ENCODE measurements at regions not wholly inside any gene's neighbourhood (a gene's known extent, or its start where the extent isn't known, plus 50 kb on each side); places are given as distances from the start of the nearest gene placed in this dataset.

DNA sequence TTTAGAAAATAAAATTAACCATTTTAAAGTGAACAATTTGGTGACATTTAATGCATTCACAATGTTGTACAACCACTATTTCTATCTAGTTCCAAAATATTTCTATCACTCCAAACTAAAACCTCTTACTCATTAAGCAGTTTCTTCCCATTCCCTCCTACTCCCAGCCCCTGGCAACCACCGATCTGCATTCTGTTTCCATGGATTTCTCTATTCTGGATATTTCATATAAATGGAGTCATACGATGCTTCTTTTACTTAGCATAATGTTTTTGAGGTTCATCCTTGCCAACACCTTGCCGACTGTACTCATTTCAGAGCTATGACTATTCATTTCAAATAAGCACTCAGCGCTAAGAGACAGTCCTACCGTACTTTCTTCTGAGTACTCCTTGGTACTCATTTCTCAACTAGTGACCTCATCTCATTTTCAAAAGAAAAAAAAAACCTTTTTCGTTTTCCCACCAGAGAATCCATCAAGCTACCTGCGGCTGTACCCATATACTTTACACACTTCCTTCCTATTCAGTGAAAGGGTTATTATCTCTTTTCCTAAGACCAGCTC, 259.2 kb downstream of the UTRN start:
- no peak overlapping the region for H4K5ac ChIP-seq (ENCODE audit: low read length)
- WGBS (ENCODE audit: extremely low coverage, insufficient coverage, low lambda C conversion rate) = no CpG with 5 or more reads among the region's 7 CpGs
- no peak overlapping the region for H3K4me3 ChIP-seq (ENCODE audit: low read length)
- H2BK120ac ChIP-seq (ENCODE audit: low read depth, low read length) = no peak overlapping the region
- no peaks in the 10 kb centered on the region for H3K36me3 ChIP-seq (ENCODE audit: control insufficient read depth, insufficient read depth, low read length)
- H3K79me2 ChIP-seq (ENCODE audit: control insufficient read depth, insufficient read depth, low read length) = no peaks in the 10 kb centered on the region
- DNase-seq = no peak
- H4K8ac ChIP-seq (ENCODE audit: low read depth, low read length) = no peak overlapping the region
- no peak overlapping the region for H3K9ac ChIP-seq (ENCODE audit: low read length)
- no peak overlapping the region for H3K4ac ChIP-seq (ENCODE audit: low read depth, low read length)
- H3K4me2 ChIP-seq (ENCODE audit: low read length) = no peak overlapping the region
- no peak overlapping the region for H2AK5ac ChIP-seq (ENCODE audit: low read length)
- no peak overlapping the region for H3K18ac ChIP-seq (ENCODE audit: low read length)
- no peak overlapping the region for H3K56ac ChIP-seq (ENCODE audit: low read length)
- H3K79me1 ChIP-seq (ENCODE audit: low read length) = no peaks in the 10 kb centered on the region
- no peak overlapping the region for H3K27ac ChIP-seq (ENCODE audit: low read depth, low read length)
- H2BK5ac ChIP-seq (ENCODE audit: low read length) = no peak overlapping the region
- H3K4me1 ChIP-seq (ENCODE audit: control insufficient read depth, low read depth, low read length) = peaks cover 9% of the 10 kb centered on the region
- H3K23ac ChIP-seq (ENCODE audit: low read length) = no peak overlapping the region
- no peaks in the 10 kb centered on the region for H3K27me3 ChIP-seq (ENCODE audit: insufficient read depth, low read length, poor library complexity)
- H2BK15ac ChIP-seq (replicated peaks; ENCODE audit: low read depth) = no peak overlapping the region

DNA sequence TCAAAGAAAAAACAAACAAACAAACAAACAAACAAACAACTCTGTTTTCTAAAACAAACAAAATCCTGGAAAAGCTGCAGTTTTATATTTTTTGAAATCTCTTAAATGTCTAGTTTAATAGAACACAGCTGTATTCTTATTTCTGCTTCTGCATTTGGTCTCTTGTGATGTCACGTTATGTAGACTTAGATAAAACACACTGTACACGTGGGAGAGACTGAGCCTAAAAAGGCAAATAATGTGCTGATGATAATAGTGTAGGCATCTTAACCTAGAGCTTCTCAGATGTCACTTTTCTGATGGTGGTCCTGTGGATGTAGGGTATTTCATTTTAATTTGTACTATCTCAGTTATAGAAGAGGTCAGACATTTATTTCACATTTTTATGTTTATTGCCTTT, 261.7 kb downstream of the UTRN start:
- no CpG with 5 or more reads among the region's 2 CpGs for WGBS (ENCODE audit: extremely low coverage, insufficient coverage, low lambda C conversion rate)
- H3K36me3 ChIP-seq (ENCODE audit: control insufficient read depth, insufficient read depth, low read length) = no peaks in the 10 kb centered on the region
- H2AK5ac ChIP-seq (ENCODE audit: low read length) = no peak overlapping the region
- no peak overlapping the region for H3K9ac ChIP-seq (ENCODE audit: low read length)
- H2BK5ac ChIP-seq (ENCODE audit: low read length) = no peak overlapping the region
- H4K5ac ChIP-seq (ENCODE audit: low read length) = no peak overlapping the region
- no peak for DNase-seq
- H3K4me3 ChIP-seq (ENCODE audit: low read length) = no peak overlapping the region
- H2BK120ac ChIP-seq (ENCODE audit: low read depth, low read length) = no peak overlapping the region
- peaks cover 9% of the 10 kb centered on the region for H3K4me1 ChIP-seq (ENCODE audit: control insufficient read depth, low read depth, low read length)
- no peak overlapping the region for H3K4me2 ChIP-seq (ENCODE audit: low read length)
- H3K4ac ChIP-seq (ENCODE audit: low read depth, low read length) = no peak overlapping the region
- H4K8ac ChIP-seq (ENCODE audit: low read depth, low read length) = no peak overlapping the region
- H3K79me2 ChIP-seq (ENCODE audit: control insufficient read depth, insufficient read depth, low read length) = no peaks in the 10 kb centered on the region
- H3K56ac ChIP-seq (ENCODE audit: low read length) = no peak overlapping the region
- no peak overlapping the region for H3K18ac ChIP-seq (ENCODE audit: low read length)
- no peaks in the 10 kb centered on the region for H3K27me3 ChIP-seq (ENCODE audit: insufficient read depth, low read length, poor library complexity)
- H3K23ac ChIP-seq (ENCODE audit: low read length) = no peak overlapping the region
- H3K27ac ChIP-seq (ENCODE audit: low read depth, low read length) = no peak overlapping the region
- no peak overlapping the region for H2BK15ac ChIP-seq (replicated peaks; ENCODE audit: low read depth)
- no peaks in the 10 kb centered on the region for H3K79me1 ChIP-seq (ENCODE audit: low read length)

DNA sequence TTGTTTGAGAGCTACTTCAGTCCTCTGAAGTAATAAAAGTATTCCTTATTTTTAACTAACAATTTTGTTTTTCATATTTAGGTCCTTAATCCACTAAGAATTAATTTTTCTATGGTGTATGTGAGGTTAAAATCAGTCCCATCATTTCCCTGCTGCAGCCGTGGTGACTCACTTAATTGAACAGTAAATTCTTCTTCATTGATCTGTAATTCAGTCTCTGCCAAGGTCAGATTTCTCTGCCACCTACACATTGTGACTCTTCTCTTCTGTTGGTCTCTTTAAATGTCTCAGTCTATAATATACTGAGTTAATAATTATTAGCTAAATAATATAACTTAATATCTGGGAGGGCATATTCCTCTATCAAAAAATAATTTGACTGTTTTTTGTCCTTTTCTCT, 262.3 kb downstream of the UTRN start:
- Histone ChIP-seq H2BK15ac (replicated peaks; ENCODE audit: low read depth) (no peak overlapping the region), H3K9ac (ENCODE audit: low read length) (no peak overlapping the region), H3K18ac (ENCODE audit: low read length) (no peak overlapping the region), H2AK5ac (ENCODE audit: low read length) (no peak overlapping the region), H3K27ac (ENCODE audit: low read depth, low read length) (no peak overlapping the region), H3K27me3 (ENCODE audit: insufficient read depth, low read length, poor library complexity) (no peaks in the 10 kb centered on the region), H2BK5ac (ENCODE audit: low read length) (no peak overlapping the region), H3K4ac (ENCODE audit: low read depth, low read length) (no peak overlapping the region), H3K4me2 (ENCODE audit: low read length) (no peak overlapping the region), H3K36me3 (ENCODE audit: control insufficient read depth, insufficient read depth, low read length) (no peaks in the 10 kb centered on the region), H2BK120ac (ENCODE audit: low read depth, low read length) (no peak overlapping the region), H3K56ac (ENCODE audit: low read length) (no peak overlapping the region), H4K8ac (ENCODE audit: low read depth, low read length) (no peak overlapping the region), H3K79me2 (ENCODE audit: control insufficient read depth, insufficient read depth, low read length) (no peaks in the 10 kb centered on the region), H3K4me1 (ENCODE audit: control insufficient read depth, low read depth, low read length) (peaks cover 6% of the 10 kb centered on the region), H3K23ac (ENCODE audit: low read length) (no peak overlapping the region), H3K4me3 (ENCODE audit: low read length) (no peak overlapping the region), H3K79me1 (ENCODE audit: low read length) (no peaks in the 10 kb centered on the region), H4K5ac (ENCODE audit: low read length) (no peak overlapping the region)
- DNase-seq = no peak
- WGBS (ENCODE audit: extremely low coverage, insufficient coverage, low lambda C conversion rate) = no CpG with 5 or more reads among the region's 1 CpG

DNA sequence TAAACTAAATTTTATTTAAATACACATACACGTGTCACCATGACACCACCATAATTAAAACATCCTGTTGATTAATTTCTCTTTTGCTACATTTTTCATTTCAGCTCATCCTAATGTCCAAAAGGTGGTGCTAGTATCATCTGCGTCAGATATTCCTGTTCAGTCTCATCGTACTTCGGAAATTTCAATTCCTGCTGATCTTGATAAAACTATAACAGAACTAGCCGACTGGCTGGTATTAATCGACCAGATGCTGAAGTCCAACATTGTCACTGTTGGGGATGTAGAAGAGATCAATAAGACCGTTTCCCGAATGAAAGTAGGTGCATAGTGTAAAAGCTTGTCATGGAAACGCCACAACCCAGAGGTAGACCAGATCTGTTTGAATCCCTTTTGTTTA, 263.4 kb downstream of the UTRN start:
- no peak overlapping the region for H3K9ac ChIP-seq (ENCODE audit: low read length)
- H4K8ac ChIP-seq (ENCODE audit: low read depth, low read length) = no peak overlapping the region
- H2BK5ac ChIP-seq (ENCODE audit: low read length) = no peak overlapping the region
- H2AK5ac ChIP-seq (ENCODE audit: low read length) = no peak overlapping the region
- 100% methylated on average over 1 of the region's 9 CpGs for WGBS (ENCODE audit: extremely low coverage, insufficient coverage, low lambda C conversion rate)
- DNase-seq = no peak
- H3K27me3 ChIP-seq (ENCODE audit: insufficient read depth, low read length, poor library complexity) = no peaks in the 10 kb centered on the region
- no peak overlapping the region for H3K4me3 ChIP-seq (ENCODE audit: low read length)
- no peak overlapping the region for H3K27ac ChIP-seq (ENCODE audit: low read depth, low read length)
- no peaks in the 10 kb centered on the region for H3K79me2 ChIP-seq (ENCODE audit: control insufficient read depth, insufficient read depth, low read length)
- no peak overlapping the region for H3K56ac ChIP-seq (ENCODE audit: low read length)
- H4K5ac ChIP-seq (ENCODE audit: low read length) = no peak overlapping the region
- H2BK15ac ChIP-seq (replicated peaks; ENCODE audit: low read depth) = no peak overlapping the region
- no peak overlapping the region for H3K18ac ChIP-seq (ENCODE audit: low read length)
- no peak overlapping the region for H3K4me2 ChIP-seq (ENCODE audit: low read length)
- no peak overlapping the region for H3K23ac ChIP-seq (ENCODE audit: low read length)
- no peaks in the 10 kb centered on the region for H3K79me1 ChIP-seq (ENCODE audit: low read length)
- H3K4me1 ChIP-seq (ENCODE audit: control insufficient read depth, low read depth, low read length) = no peaks in the 10 kb centered on the region
- H3K4ac ChIP-seq (ENCODE audit: low read depth, low read length) = no peak overlapping the region
- no peak overlapping the region for H2BK120ac ChIP-seq (ENCODE audit: low read depth, low read length)
- H3K36me3 ChIP-seq (ENCODE audit: control insufficient read depth, insufficient read depth, low read length) = no peaks in the 10 kb centered on the region

DNA sequence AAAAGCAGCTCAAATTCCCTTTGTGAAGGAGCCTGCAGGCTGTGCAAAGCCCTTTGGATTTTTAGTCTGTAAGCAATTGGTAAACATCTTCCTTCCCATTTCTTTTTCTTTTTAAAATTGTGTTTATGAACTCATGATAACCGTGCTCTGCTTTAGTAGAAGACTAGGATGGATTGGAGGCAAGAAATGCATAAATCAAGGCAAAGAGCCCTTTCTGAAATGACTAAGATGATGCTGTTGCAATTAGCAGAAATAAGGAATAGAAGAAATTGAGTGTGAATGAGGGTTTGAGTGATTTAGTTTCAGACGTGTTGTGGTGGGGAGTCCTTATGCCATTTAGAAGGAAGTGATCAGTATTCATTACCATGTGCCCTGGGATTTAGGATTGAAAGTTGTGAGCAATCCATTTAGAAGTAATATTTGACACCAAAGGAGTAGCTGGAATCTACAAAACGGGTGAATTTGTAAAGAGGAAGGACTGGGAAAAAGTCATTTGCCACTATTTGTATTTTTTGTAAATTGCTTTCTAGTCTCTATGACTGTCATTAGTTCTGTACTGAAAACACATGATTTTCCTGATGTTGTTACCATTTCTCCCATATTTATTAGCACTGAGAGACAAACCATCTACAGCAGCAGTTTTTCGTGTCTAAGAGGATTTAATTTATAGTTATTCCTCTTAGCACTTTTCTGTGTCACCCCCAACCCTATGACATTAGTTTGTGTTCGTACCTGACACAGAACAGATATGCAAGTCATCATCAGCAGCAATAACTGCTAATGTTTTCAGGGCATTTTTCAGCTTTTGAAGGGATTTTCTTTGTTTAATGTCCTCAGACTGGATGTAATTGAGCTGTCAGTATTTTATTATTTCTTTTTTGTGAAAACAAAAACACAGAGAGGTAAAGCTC, 265.0 kb downstream of the UTRN start:
- Histone ChIP-seq H2AK5ac (ENCODE audit: low read length) (no peak overlapping the region), H3K9ac (ENCODE audit: low read length) (no peak overlapping the region), H3K23ac (ENCODE audit: low read length) (no peak overlapping the region), H3K4me2 (ENCODE audit: low read length) (no peak overlapping the region), H2BK15ac (replicated peaks; ENCODE audit: low read depth) (no peak overlapping the region), H2BK5ac (ENCODE audit: low read length) (no peak overlapping the region), H3K18ac (ENCODE audit: low read length) (no peak overlapping the region), H3K56ac (ENCODE audit: low read length) (no peak overlapping the region), H3K4me1 (ENCODE audit: control insufficient read depth, low read depth, low read length) (no peaks in the 10 kb centered on the region), H4K5ac (ENCODE audit: low read length) (no peak overlapping the region), H4K8ac (ENCODE audit: low read depth, low read length) (no peak overlapping the region), H3K4ac (ENCODE audit: low read depth, low read length) (no peak overlapping the region), H3K27ac (ENCODE audit: low read depth, low read length) (no peak overlapping the region), H3K36me3 (ENCODE audit: control insufficient read depth, insufficient read depth, low read length) (no peaks in the 10 kb centered on the region), H3K79me2 (ENCODE audit: control insufficient read depth, insufficient read depth, low read length) (no peaks in the 10 kb centered on the region), H3K27me3 (ENCODE audit: insufficient read depth, low read length, poor library complexity) (no peaks in the 10 kb centered on the region), H2BK120ac (ENCODE audit: low read depth, low read length) (no peak overlapping the region), H3K79me1 (ENCODE audit: low read length) (no peaks in the 10 kb centered on the region), H3K4me3 (ENCODE audit: low read length) (no peak overlapping the region)
- 100% methylated on average over 1 of the region's 5 CpGs for WGBS (ENCODE audit: extremely low coverage, insufficient coverage, low lambda C conversion rate)
- DNase-seq = no peak
